ENCODE measurements at regions not wholly inside any gene's neighbourhood (a gene's known extent, or its start where the extent isn't known, plus 50 kb on each side); places are given as distances from the start of the nearest gene placed in this dataset.
A peak's percentile ranks its signal among the peaks of the same experiment; 100 is the strongest.

GRCh38 chr10:2850202-2850601 is 217.1 kb upstream of the PFKP start:
- DNase-seq, result no peak

- no peak for DNase-seq
These were observed 222.4 kb upstream of the PFKP start for GRCh38 chr10:2844925-2845324.

- peak; percentile 60 to 76 (median 73) for DNase-seq
These were observed 228.1 kb upstream of the PFKP start for GRCh38 chr10:2839081-2839725.

GRCh38 chr10:2837674-2838073 is 229.7 kb upstream of the PFKP start:
- no peak for DNase-seq

- DNase-seq, result no peak
These were observed 230.3 kb upstream of the PFKP start for GRCh38 chr10:2836921-2837662.

GRCh38 chr10:2834214-2834613 is 233.1 kb upstream of the PFKP start:
- DNase-seq, result no peak

- DNase-seq, result no peak
These were observed 235.8 kb upstream of the PFKP start for GRCh38 chr10:2831509-2831908.

GRCh38 chr10:2828741-2829140 is 238.6 kb upstream of the PFKP start:
- no peak for DNase-seq

GRCh38 chr10:2826675-2827074 is 240.7 kb upstream of the PFKP start:
- DNase-seq, result no peak

GRCh38 chr10:2825841-2826240 is 241.5 kb upstream of the PFKP start:
- no peak for DNase-seq

- DNase-seq, result no peak
These were observed 249.3 kb upstream of the PFKP start for GRCh38 chr10:2817940-2818636.

- no peak for DNase-seq
These were observed 253.7 kb upstream of the PFKP start for GRCh38 chr10:2813693-2814092.

- DNase-seq, result no peak
These were observed 254.1 kb upstream of the PFKP start for GRCh38 chr10:2813286-2813685.

- no peak for DNase-seq
These were observed 254.7 kb upstream of the PFKP start for GRCh38 chr10:2812631-2813030.

GRCh38 chr10:2800178-2800577 is 267.2 kb upstream of the PFKP start:
- DNase-seq, result no peak

GRCh38 chr10:2798336-2799022 is 268.9 kb upstream of the PFKP start:
- DNase-seq, result no peak

- no peak for DNase-seq
These were observed 275.4 kb upstream of the PFKP start for GRCh38 chr10:2791774-2792443.

- DNase-seq, result no peak
These were observed 276.8 kb upstream of the PFKP start for GRCh38 chr10:2790396-2791188.

- no peak for DNase-seq
These were observed 281.1 kb upstream of the PFKP start for GRCh38 chr10:2786251-2786650.

- no peak for DNase-seq
These were observed 282.6 kb upstream of the PFKP start for GRCh38 chr10:2784766-2785165.

- DNase-seq, result no peak
These were observed 284.4 kb upstream of the PFKP start for GRCh38 chr10:2782950-2783349.

- no peak for DNase-seq
These were observed 285.1 kb upstream of the PFKP start for GRCh38 chr10:2782265-2782664.

All from suppressor macrophage treated with lipopolysaccharide for 1 hour (primary cell).